ENCODE measurements at regions not wholly inside any gene's neighbourhood (a gene's known extent, or its start where the extent isn't known, plus 50 kb on each side); places are given as distances from the start of the nearest gene placed in this dataset.

- FAIRE-seq (no peak), DNase-seq (ENCODE audit: insufficient read length, low spot score) (no peak)
- no peak for TF ChIP-seq PAX5 (IDR thresholded peaks at IDR 0.05; ENCODE audit: insufficient read depth, low read length, severe bottlenecking)
- TF ChIP-seq POLR2A (IDR thresholded peaks at IDR 0.05; ENCODE audit: low read depth, low read length) = no peak
- no peak for TF ChIP-seq POLR2AphosphoS5 (IDR thresholded peaks at IDR 0.05; ENCODE audit: low read depth, low read length)
- no peak for TF ChIP-seq TAF1 (IDR thresholded peaks at IDR 0.05; ENCODE audit: low read depth, low read length)
- no peak for TF ChIP-seq SPI1 (IDR thresholded peaks at IDR 0.05; ENCODE audit: low read depth, low read length)
- TF ChIP-seq POU2F2 (IDR thresholded peaks at IDR 0.05; ENCODE audit: low read depth, low read length) = no peak
Observed at GRCh38 chr20:51219544-51219943, 196.6 kb upstream of the KCNG1 start.

- DNase-seq (ENCODE audit: insufficient read length, low spot score) = no peak
- no peak for FAIRE-seq
- TF ChIP-seq POU2F2 (IDR thresholded peaks at IDR 0.05; ENCODE audit: low read depth, low read length) (no peak), POLR2AphosphoS5 (IDR thresholded peaks at IDR 0.05; ENCODE audit: low read depth, low read length) (no peak)
Observed at GRCh38 chr20:51218603-51219002, 195.7 kb upstream of the KCNG1 start.

DNA sequence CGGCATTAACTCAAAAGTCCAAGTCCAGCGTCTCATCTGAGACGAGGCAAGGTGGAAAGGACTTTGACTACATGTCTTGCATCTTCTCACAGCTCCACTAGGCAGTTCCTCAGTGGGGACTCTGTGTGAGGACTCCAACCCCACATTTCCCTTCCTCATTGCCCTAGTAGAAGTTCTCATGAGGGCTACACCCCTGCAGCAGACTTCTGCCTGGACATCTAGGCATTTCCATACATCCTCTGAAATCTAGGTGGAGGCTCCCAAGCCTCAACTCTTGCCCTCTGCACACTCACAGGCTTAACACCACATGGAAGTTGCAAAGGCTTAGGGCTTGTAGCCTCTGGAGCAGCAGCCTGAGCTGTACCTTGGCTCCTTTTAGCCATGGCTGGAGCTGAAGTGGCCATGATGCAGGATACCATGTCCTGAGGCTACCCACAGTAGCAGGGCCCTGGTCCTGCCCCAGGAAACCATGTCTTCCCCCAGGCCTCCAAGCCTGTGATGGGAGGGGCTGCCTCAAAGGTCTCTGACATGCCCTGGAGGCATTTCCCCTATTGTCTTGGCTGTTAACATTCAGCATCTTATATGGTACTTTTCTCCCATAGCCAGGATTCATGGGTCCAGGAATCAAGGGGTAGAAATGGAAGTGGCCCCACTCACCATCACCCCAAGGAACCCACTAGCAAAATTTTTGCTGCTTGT lies 194.6 kb upstream of the KCNG1 start:
- FAIRE-seq (no peak), DNase-seq (ENCODE audit: insufficient read length, low spot score) (no peak)
- TF ChIP-seq TAF1 (IDR thresholded peaks at IDR 0.05; ENCODE audit: low read depth, low read length) (no peak), POLR2A (IDR thresholded peaks at IDR 0.05; ENCODE audit: low read depth, low read length) (no peak), POU2F2 (IDR thresholded peaks at IDR 0.05; ENCODE audit: low read depth, low read length) (no peak), SPI1 (IDR thresholded peaks at IDR 0.05; ENCODE audit: low read depth, low read length) (no peak), PAX5 (IDR thresholded peaks at IDR 0.05; ENCODE audit: insufficient read depth, low read length, severe bottlenecking) (no peak), POLR2AphosphoS5 (IDR thresholded peaks at IDR 0.05; ENCODE audit: low read depth, low read length) (no peak)

GRCh38 chr20:51216850-51217249 lies 193.9 kb upstream of the KCNG1 start:
- TF ChIP-seq PAX5 (IDR thresholded peaks at IDR 0.05; ENCODE audit: insufficient read depth, low read length, severe bottlenecking) (no peak), SPI1 (IDR thresholded peaks at IDR 0.05; ENCODE audit: low read depth, low read length) (no peak)
- FAIRE-seq (no peak), DNase-seq (ENCODE audit: insufficient read length, low spot score) (no peak)

DNA sequence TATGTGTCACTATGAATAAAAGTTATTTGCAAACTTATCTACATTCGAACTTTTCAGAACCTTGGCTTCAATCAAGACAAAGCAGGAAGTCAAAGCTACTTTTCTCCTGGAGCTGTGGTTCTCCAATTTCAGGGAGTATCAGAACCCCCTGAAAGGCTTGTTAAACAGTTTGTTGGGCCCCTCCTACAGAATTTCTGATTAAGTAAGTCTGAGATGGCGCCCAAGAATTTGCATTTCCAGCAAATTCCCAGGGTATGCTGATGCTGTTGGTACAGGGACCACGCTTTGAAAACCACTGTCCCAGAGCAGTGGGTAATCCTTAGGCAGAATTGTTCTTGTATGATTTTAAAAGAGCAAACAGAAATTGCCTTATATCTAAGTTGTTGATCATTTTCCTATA lies 189.9 kb upstream of the KCNG1 start:
- FAIRE-seq = no peak
- TF ChIP-seq TAF1 (IDR thresholded peaks at IDR 0.05; ENCODE audit: low read depth, low read length) (no peak), POU2F2 (IDR thresholded peaks at IDR 0.05; ENCODE audit: low read depth, low read length) (no peak), SPI1 (IDR thresholded peaks at IDR 0.05; ENCODE audit: low read depth, low read length) (no peak), POLR2A (IDR thresholded peaks at IDR 0.05; ENCODE audit: low read depth, low read length) (no peak), POLR2AphosphoS5 (IDR thresholded peaks at IDR 0.05; ENCODE audit: low read depth, low read length) (no peak), PAX5 (IDR thresholded peaks at IDR 0.05; ENCODE audit: insufficient read depth, low read length, severe bottlenecking) (no peak)
- no peak for DNase-seq (ENCODE audit: insufficient read length, low spot score)

DNA sequence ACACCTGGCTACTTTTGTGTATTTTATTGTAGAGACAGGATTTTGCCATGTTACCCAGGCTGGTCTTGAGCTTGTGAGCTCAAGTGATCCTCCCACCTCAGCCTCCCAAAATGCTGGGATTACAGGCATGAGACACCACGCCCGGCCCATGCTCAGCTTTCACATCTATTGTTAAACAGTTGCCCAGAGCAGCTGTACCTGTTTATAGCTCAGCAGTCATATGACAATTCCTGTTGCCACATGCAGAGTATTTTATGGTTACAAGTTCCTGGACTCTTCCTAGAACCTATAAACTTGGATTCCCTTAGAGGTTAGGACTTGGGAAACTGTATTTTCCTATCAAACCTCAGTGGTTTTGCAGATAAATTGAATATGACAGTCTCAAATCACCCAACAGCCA lies 188.3 kb upstream of the KCNG1 start:
- no peak for DNase-seq (ENCODE audit: insufficient read length, low spot score)
- TF ChIP-seq SPI1 (IDR thresholded peaks at IDR 0.05; ENCODE audit: low read depth, low read length) (no peak), POU2F2 (IDR thresholded peaks at IDR 0.05; ENCODE audit: low read depth, low read length) (no peak), TAF1 (IDR thresholded peaks at IDR 0.05; ENCODE audit: low read depth, low read length) (no peak), POLR2A (IDR thresholded peaks at IDR 0.05; ENCODE audit: low read depth, low read length) (no peak), PAX5 (IDR thresholded peaks at IDR 0.05; ENCODE audit: insufficient read depth, low read length, severe bottlenecking) (no peak), POLR2AphosphoS5 (IDR thresholded peaks at IDR 0.05; ENCODE audit: low read depth, low read length) (no peak)

DNA sequence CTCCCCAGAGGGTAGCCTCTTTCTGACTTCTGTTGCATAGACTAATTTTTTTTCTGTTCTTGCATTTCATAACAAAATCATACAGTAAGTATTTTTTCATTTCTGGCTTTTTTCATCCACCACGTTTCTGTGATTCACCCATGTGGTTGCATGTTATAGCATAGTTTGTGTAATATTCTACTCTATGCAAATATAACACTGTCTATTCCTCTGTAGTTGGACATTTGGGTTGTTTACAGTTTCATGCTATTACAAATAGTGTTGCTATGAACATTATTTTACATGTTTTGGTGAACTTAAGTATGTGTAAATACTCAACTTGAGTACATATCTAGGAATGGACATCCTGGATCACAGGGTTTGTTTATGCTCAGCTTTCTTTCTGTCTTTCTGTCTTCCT lies 187.2 kb upstream of the KCNG1 start:
- FAIRE-seq = no peak
- TF ChIP-seq POLR2AphosphoS5 (IDR thresholded peaks at IDR 0.05; ENCODE audit: low read depth, low read length) (no peak), PAX5 (IDR thresholded peaks at IDR 0.05; ENCODE audit: insufficient read depth, low read length, severe bottlenecking) (no peak), TAF1 (IDR thresholded peaks at IDR 0.05; ENCODE audit: low read depth, low read length) (no peak), SPI1 (IDR thresholded peaks at IDR 0.05; ENCODE audit: low read depth, low read length) (no peak), POLR2A (IDR thresholded peaks at IDR 0.05; ENCODE audit: low read depth, low read length) (no peak), POU2F2 (IDR thresholded peaks at IDR 0.05; ENCODE audit: low read depth, low read length) (no peak)
- DNase-seq (ENCODE audit: insufficient read length, low spot score) = no peak

More for the DNA sequence above, 188.3 kb upstream of the KCNG1 start:
- FAIRE-seq = no peak

- no peak for TF ChIP-seq SPI1 (IDR thresholded peaks at IDR 0.05; ENCODE audit: low read depth, low read length)
- no peak for TF ChIP-seq POLR2A (IDR thresholded peaks at IDR 0.05; ENCODE audit: low read depth, low read length)
- no peak for TF ChIP-seq PAX5 (IDR thresholded peaks at IDR 0.05; ENCODE audit: insufficient read depth, low read length, severe bottlenecking)
- no peak for TF ChIP-seq TAF1 (IDR thresholded peaks at IDR 0.05; ENCODE audit: low read depth, low read length)
- no peak for TF ChIP-seq POLR2AphosphoS5 (IDR thresholded peaks at IDR 0.05; ENCODE audit: low read depth, low read length)
- TF ChIP-seq POU2F2 (IDR thresholded peaks at IDR 0.05; ENCODE audit: low read depth, low read length) = no peak
- FAIRE-seq = no peak
- no peak for DNase-seq (ENCODE audit: insufficient read length, low spot score)
Observed at GRCh38 chr20:51208162-51208561, 185.3 kb upstream of the KCNG1 start.

GRCh38 chr20:51206032-51206662 lies 183.2 kb upstream of the KCNG1 start:
- TF ChIP-seq POLR2A (IDR thresholded peaks at IDR 0.05; ENCODE audit: low read depth, low read length) = no peak
- no peak for TF ChIP-seq PAX5 (IDR thresholded peaks at IDR 0.05; ENCODE audit: insufficient read depth, low read length, severe bottlenecking)
- no peak for TF ChIP-seq TAF1 (IDR thresholded peaks at IDR 0.05; ENCODE audit: low read depth, low read length)
- TF ChIP-seq POLR2AphosphoS5 (IDR thresholded peaks at IDR 0.05; ENCODE audit: low read depth, low read length) = no peak
- no peak for DNase-seq (ENCODE audit: insufficient read length, low spot score)
- FAIRE-seq = no peak

DNA sequence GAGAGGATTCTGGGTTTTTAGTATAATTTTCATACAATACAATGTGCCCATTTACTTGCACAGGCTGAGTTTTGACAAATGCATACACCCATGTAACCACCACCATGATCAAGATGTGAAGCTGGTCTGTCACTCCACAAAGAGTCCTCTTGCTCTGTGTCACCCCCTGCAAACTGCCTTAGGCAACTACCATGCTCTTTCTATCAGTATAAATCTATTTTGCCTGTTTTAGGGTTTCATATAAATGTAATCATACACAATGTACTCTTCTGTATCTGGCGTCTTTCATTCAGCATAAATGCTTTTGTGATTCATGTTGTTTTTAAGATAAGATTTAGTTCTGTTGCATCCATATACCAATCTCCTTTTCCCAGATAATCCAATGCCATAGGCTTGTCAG lies 181.9 kb upstream of the KCNG1 start:
- no peak for DNase-seq (ENCODE audit: insufficient read length, low spot score)

More for the DNA sequence above, 181.9 kb upstream of the KCNG1 start:
- no peak for TF ChIP-seq POLR2A (IDR thresholded peaks at IDR 0.05; ENCODE audit: low read depth, low read length)
- TF ChIP-seq SPI1 (IDR thresholded peaks at IDR 0.05; ENCODE audit: low read depth, low read length) = no peak
- TF ChIP-seq PAX5 (IDR thresholded peaks at IDR 0.05; ENCODE audit: insufficient read depth, low read length, severe bottlenecking) = no peak
- no peak for TF ChIP-seq POU2F2 (IDR thresholded peaks at IDR 0.05; ENCODE audit: low read depth, low read length)
- TF ChIP-seq POLR2AphosphoS5 (IDR thresholded peaks at IDR 0.05; ENCODE audit: low read depth, low read length) = no peak
- FAIRE-seq = no peak
